GM19023 (cell line): ENCODE measurements at regions not wholly inside any gene's neighbourhood (a gene's known extent, or its start where the extent isn't known, plus 50 kb on each side); places are given as distances from the start of the nearest gene placed in this dataset.
"Not testable (repeated sequence)": the region's sequence is repeated elsewhere in the genome, so short reads cannot be mapped to it uniquely, and the experiment has no call there.

Experiments used
- ATAC-seq: cut with Tn5 transposase; IDR thresholded peaks from one replicate; pipeline ENCODE4 v1.9.1; 2021; ENCODE audit warnings: mild to moderate bottlenecking, moderate library complexity; ENCODE audit not compliant: unreplicated experiment

DNA sequence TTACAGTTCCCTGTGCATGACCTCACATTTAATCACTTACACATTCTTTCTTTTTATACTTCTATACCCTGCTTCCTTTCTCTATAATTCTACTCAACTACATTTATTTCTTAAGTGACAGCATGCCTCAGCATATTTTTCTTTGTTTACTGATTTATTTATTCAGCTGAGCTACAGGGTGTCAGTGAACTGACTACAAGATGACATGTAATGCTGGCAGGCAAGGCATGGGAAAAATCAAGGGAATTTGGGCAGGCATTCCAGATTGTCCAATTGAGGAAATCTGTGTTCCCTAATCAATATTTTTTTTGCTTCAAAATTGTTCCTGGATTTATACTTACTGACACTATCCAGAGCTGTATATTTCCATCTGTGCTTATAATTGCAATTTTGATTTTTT is 875.5 kb downstream of the C4orf33 start:
- ATAC-seq, result no peak

DNA sequence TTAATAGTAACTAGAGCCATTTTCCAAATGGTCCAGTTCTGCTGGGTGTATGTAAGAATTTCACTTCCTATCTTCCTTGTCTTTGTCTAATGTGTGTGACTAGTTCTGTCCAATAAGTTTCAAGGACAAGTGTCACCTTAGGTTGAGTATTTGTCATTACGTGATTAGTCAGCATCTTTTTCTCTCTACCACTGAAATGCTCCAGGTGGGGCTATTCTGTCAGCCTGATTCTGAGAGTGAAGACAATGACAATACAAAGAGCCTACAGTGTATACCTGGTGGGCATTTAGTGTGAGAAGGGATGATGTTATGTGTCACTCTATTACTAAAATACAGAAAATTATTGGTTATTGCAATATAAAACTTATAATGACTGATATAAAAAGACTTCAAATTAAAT is 876.3 kb downstream of the C4orf33 start:
- no peak for ATAC-seq

DNA sequence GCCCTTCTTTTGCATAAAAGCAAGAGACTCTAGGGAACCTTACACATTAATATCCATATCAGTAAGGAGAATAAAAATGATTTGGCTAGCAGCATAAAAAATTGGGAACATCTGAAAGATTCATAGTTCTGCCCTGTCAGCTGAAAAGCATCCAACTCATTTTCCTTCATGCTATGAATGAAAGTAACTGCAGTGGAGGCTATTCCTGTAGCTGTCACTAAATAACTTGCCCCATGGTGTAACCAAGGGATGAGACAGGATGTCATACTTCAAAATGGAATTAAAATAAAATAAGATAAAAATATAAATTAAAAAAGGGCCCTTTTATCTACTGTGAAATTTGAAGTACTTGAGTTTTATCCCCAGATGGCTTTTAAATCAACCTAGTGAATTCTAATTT is 878.8 kb downstream of the C4orf33 start:
- ATAC-seq, result no peak

DNA sequence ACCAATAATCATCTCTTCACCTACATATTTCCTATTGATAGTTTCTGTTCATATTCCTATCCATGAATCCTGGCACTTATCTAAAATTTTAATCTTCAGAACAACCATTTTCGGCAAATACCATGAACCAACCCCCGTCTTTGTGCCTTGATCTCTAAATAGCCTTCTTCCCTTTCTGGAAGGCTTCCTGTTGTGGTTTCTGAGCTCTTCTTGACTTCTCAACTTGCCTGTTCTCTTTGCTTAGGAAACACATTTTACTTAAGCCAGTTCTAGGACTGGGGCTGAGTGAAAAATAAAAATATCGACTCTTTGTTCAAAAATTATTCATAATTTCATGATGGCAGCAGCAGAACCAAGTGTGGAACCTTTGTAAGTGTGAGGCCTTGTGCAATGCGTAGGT is 882.4 kb downstream of the C4orf33 start:
- no peak for ATAC-seq

DNA sequence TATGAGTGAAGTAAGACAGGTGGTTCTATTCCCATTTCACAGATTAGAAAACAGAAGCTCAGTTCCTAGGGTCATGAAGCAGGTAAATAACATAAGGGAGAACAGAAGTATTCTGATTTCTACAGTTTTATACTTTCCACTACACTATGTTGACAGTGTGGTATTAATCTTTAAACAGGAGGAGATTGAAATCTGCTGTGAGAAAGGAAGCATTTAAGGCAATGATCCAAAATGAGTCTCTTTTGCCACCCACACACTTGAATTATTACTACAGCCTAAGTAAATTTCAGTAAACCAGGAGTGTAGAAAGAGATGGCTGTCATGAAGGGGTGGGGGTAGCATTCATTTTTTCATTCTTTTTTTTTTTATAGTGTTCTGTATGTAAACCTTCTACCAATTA is 893.0 kb downstream of the C4orf33 start:
- ATAC-seq, result no peak

DNA sequence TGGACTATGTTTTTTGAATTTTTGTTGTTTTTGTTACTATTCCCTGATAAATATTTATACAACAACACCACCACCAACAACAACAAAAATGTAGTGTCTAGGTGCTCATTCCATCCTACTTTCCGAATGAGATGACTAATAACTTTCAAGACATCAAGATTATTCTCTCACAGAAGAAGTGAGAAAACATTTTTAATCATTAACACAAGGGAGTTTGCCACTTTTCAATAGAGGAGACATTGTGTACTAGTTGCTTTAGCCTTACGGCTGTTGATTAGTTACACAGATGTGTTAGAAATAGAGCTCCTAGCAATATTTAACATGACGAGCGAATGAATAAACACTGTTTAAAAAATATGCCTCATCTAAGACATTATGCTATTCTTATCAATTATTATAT is 898.8 kb downstream of the C4orf33 start:
- ATAC-seq, result peak; percentile 61

DNA sequence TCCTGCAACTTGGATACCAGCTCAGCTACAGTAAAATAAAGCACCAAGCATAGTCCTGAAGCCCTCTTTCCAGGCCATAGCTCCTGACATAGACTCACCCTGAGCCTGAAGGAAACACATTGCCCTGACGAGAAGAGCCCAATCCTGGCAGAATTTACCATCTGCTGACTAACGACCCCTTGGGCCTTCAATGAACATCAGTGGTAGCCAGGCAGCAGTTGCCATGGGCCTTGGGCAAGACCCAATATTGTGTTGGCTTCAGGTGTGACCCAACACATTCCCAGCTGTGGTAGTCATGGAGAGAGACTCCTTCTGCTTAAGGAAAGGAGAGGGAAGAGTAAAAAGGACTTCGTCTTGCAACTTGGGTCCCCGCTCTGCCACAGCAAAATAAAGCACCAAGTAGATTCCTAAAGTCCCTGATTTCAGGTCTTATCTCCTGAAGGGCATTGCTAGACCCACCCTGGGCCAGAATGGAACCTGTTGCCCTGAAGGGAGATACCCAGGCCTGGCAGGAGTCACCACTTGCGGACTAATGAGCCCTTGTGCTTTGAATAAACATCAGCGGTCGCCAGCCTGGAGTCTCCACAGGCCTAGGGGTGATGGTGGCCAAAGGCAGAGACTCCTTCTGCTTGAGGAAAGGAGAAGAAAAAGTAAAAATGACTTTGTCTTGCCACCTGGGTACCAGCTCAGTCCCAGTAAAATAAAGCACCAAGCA is 902.6 kb downstream of the C4orf33 start:
- ATAC-seq, result no peak

DNA sequence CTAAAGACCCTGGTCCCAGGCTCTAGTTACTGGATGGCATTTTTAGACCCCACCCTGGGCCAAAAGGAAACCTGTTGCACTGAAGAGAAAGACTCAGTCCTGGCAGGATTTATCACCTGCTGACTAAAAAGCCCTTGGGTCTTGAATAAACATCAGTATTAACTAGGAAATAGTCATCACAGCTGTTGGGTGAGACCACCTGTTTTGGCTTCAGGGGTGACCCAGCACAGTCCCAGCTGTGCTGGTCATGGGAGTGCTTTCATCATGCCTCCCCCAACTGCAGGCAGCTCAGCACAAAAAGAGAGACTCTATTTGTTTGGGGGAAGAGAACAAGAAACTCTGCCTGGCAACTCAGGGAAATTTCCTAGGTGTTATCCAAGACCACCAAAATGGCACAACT is 903.2 kb downstream of the C4orf33 start:
- ATAC-seq, result no peak

DNA sequence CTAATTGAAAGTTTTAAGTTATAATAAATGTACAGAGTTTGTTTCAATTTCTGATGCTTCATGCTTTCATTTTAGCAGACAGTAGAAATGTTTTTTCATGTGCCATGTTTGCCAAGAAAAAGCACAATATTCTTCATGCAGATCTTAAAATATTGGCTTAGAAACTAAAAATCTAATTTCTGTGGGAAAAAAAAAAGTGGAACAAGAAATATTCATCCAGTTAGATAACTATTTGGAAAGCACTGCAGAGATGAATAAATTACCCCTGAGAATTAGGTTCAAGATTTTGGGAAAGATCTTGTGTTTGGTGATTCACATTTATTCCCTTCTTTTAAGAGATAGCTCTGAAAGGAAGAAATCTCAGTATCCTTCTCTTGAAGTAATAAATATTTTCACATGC is 912.5 kb downstream of the C4orf33 start:
- no peak for ATAC-seq

DNA sequence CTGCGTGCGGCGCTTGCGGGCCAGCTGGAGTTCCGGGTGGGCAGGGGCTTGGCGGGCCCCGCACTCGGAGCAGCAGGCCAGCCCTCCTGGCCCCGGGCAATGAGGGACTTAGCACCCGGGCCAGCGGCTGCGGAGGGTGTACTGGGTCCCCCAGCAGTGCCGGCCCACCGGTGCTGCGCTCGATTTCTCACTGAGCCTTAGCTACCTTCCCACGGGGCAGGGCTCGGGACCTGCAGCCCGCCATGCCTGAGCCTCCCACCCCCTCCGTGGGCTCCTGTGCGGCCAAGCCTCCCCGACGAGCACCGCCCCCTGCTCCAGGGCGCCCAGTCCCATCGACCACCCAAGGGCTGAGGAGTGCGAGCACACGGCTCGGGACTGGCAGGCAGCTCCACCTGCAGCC is 916.9 kb downstream of the C4orf33 start:
- not testable (repeated sequence) for ATAC-seq

DNA sequence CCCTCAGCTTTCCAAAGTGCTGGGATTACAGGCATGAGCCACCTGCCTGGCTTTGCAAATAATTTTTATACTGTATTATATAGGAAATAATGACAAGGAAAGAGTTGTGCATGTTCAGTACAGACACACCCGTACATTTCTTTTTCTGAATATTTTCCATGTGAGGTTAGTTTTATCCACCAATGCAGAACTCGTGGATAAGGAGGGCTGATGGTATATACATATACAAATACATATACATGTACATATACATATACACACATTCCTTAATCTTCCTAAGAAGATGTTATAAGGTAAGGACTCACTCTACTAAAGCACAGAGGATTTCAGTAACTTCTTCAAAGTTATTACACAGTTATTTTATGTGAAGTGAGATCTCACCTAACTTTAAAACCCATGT is 925.8 kb downstream of the C4orf33 start:
- ATAC-seq, result no peak

DNA sequence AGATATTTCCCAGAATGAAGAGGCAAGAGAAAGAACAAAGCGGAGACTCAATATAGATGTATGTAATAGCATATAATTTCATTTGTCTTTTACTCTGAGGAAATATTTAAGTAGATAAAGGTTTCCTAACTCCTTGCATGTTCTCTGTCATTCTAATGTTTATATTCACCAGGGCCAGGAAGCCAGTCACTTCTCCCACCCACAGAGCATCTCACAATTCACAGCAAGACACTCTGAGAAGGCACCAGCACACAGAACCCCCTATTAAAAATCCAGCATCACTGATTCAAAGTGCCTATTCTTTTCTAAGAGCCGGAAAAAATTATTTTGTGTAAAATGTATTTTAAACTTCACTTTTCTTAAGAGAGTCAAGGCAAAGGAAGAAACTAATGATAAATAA is 927.1 kb downstream of the C4orf33 start:
- ATAC-seq, result no peak

DNA sequence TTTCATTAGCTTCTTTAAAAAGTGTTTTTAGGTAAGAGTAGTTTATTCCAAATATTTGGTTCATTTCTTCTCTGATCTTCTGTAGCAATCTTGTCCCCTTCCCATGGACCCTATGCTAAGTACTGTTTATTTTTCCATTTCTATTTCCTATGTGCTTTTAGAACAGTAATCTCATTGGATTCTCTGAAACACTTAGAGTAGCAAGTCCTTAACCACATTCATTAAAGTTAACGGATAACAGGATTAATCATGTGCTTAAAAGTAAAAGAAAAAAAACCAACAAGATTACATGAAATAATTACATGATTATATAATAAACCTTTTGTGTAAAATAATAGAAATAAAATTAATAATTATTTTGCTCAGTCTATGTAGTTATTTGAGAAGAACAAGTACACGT is 929.7 kb downstream of the C4orf33 start:
- no peak for ATAC-seq

DNA sequence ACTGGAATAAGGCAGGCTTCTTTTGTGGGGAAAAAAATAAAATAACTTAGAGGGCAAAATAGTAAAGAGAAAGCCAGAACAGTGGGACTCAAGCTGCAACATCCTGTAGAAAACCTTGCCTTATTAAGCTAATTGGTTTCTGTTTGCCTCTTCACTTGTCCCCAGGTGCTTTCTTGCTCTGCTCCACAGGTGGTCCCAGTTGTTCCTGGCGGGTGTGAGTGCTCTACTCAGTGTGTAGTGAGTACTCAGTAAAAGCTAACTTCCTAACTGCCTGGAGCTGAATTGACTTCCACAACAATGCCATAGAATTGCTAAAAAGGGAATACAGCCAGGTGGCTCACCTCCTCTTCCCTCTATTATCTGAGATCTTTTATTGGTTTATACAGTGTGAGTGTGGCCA is 930.2 kb downstream of the C4orf33 start:
- no peak for ATAC-seq

DNA sequence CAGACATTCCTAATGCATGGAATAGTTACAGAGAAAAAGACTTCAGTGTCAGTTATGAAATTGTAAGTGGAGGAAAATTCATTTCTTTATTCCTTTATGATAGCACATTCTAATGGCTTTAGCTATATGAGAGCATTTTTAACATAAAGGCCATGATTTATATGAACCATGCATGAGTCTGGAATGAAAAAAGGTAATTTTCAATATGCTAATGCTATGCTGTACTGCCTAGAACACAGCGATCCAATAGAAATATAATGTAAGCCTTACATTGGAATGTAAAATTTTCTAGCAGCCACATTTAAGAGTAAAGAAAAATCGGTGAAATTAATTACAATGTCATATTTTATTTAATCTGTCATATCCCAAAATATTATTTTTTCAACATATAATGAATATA is 932.0 kb downstream of the C4orf33 start:
- no peak for ATAC-seq

DNA sequence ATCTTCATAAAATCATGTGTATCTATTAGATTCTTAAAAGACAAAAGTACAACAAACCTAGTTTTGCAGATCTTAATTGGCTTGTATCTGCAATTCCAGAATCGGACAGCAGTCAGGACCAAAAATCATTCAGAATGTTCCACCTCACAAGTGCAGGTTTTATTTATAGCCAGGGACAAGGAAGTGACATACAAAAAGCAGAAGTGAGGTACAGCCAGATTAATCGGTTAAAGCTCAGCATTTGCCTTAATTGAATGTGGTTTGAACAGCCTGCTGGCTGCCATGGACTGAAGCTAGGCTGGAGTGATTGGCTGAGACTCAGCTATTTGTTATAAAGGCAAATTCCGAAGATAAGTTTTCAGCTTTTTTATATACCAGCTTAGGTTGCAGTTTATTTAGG is 932.6 kb downstream of the C4orf33 start:
- peak; percentile 78 for ATAC-seq

DNA sequence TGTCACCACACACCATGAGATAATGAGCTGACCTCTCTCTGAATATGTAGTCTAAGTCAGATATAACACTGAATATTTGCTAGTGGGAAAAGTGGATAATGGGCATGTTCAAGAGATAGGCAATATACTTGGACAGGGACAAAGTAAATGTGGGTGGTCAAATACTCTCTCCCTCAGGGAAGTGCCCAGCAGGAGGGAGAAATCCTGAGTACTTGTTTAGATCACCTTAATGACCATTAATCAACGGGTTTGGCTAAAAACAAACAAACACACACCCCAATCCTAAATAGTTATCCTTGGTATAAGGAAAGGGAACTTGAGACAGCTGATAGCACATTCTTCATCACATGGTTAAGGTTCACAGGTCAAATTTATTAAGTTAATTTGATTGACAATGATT is 933.5 kb downstream of the C4orf33 start:
- ATAC-seq, result no peak

DNA sequence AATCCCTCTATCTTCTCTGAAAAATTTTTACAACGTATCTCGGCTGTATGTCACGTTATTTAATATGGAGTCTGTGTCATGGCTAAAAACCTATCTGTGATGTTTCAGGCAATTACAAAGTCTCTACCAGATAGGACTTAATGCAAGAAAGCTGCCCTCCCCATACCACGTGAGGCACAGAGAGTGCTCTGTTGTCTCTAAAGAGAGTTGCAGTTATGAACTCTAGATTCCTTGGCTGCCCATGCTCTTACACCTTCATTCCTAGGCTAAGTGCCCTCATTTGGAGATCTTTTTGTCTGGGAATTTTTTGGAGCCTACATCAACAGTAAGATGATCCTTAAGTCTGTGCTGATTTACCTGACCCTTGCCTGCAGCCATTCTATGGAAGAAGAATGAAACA is 935.9 kb downstream of the C4orf33 start:
- ATAC-seq, result no peak

DNA sequence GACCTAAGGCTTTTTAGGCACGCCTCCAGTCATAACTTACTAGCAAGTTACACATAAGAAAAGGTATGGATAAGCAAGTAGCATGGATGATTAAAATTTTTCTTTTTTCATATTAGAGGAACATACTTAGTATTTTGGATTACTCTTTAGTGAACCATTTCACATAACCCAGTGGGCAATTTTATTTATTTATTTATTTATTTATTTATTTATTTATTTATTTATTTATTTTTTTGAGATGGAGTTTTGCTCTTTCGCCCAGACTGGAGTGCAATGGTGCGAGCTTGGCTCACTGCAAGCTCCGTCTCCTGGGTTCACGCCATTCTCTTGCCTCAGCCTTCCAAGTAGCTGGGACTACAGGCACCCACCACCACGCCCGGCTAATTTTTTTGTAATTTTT is 937.7 kb downstream of the C4orf33 start:
- ATAC-seq, result not testable (repeated sequence)

DNA sequence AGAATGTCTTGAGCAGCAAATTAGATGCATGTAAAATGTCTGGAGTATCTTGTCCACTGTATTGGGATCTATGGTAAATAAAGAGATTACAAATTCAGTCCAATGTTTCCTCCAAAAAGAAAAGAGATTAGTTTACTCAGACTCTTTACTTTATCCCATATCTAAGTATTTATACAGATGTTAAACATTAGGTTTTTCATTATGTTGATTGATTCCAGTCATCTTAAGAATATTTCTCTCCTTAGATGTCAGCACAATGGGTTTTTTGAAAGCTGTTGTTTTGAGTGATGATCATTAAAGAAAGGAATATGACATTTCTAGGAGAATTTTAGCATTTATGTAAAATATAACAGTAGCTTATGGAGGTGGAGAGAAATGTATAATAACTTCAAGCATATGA is 938.9 kb downstream of the C4orf33 start:
- no peak for ATAC-seq

DNA sequence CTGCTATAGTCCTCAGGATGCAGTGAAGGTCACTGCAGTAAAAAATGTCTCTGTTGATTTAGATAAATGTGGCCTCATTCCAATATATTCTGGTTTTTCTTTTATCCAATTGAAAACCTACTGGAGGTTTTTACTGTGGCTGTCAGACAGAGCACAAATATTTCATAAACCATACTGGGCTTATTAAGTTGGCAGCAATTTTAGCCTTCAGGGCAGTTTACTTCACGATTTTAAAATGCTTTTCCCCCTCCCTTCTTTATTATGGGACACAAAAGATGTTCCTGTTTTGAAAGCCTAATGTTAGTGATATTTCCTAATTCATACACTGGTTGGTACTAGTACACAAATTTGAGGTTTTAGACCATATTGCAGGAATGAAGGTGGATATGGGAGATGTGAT is 939.4 kb downstream of the C4orf33 start:
- ATAC-seq, result no peak

DNA sequence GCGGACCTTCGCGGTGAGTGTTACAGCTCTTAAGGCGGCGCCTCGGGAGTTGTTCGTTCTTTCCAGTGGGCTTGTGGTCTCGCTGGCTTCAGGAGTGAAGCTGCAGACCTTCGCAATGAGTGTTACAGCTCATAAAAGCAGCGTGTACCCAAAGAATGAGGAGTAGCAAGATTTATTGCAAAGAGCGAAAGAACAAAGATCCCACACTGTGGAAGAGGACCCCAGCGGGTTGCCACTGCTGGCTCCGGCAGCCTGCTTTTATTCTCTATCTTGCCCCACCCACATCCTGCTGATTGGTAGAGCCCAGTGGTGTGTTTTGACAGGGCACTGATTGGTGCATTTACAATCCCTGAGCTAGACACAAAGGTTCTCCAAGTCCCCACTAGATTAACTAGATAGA is 941.9 kb downstream of the C4orf33 start:
- not testable (repeated sequence) for ATAC-seq

DNA sequence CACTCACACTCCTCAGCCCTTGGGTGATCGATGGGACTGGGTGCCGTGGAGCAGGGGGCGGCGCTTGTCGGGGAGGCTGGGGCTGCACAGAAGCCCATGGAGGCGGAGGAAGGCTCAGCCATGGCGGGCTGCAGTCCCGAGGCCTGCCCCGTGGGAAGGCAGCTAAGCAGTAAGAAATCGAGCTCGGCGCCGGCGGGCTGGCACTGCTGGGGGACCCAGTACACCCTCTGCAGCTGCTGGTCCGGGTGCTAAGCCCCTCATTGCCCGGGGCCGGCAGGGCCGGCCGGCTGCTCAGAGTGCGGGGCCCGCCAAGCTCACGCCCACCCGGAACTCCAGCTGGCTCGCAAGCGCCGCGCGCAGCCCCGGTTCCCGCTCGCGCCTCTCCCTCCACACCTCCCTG is 942.6 kb downstream of the C4orf33 start:
- not testable (repeated sequence) for ATAC-seq
